ENCODE measurements at regions not wholly inside any gene's neighbourhood (a gene's known extent, or its start where the extent isn't known, plus 50 kb on each side); places are given as distances from the start of the nearest gene placed in this dataset.

DNA sequence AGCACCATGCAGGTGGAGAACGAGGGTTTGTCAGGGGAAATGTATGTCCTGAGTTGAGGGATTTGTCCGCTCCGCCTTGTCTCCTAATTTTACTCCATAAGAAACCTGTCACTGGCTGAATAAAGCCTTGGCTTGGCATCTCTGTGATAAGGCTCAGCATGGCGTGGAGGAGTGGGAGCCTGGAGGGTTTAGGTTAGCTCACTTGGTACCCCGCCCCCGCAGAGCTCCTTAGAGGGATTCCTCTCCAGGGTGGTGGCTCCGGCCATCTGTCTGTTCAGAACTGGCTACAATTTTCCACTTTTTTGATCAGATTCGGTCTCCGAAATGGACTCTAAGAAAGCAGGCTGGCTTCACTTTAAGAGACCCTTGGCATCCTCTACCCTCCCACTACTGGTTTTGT is 192.2 kb upstream of the SYNDIG1 start:
- TF ChIP-seq, protein P1, sequence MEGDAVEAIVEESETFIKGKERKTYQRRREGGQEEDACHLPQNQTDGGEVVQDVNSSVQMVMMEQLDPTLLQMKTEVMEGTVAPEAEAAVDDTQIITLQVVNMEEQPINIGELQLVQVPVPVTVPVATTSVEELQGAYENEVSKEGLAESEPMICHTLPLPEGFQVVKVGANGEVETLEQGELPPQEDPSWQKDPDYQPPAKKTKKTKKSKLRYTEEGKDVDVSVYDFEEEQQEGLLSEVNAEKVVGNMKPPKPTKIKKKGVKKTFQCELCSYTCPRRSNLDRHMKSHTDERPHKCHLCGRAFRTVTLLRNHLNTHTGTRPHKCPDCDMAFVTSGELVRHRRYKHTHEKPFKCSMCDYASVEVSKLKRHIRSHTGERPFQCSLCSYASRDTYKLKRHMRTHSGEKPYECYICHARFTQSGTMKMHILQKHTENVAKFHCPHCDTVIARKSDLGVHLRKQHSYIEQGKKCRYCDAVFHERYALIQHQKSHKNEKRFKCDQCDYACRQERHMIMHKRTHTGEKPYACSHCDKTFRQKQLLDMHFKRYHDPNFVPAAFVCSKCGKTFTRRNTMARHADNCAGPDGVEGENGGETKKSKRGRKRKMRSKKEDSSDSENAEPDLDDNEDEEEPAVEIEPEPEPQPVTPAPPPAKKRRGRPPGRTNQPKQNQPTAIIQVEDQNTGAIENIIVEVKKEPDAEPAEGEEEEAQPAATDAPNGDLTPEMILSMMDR (conservative IDR thresholded peaks at IDR 0.05 in 1 of 2, IDR thresholded peaks at IDR 0.05 in 1 of 2; ENCODE audit: low read depth in 1 of 2, low read length in 2 of 2), result no peak
- no peak for TF ChIP-seq EZH2 (IDR thresholded peaks at IDR 0.05; ENCODE audit: low read length, missing control alignments)
